Occipital lobe (tissue), 1 donor: ENCODE measurements at regions not wholly inside any gene's neighbourhood (a gene's known extent, or its start where the extent isn't known, plus 50 kb on each side); places are given as distances from the start of the nearest gene placed in this dataset.
"Not testable (repeated sequence)": the region's sequence is repeated elsewhere in the genome, so short reads cannot be mapped to it uniquely, and the experiment has no call there.

Source experiments
- DNase-seq: peaks from one replicate; lab custom pipeline; 2025; lab: John Stamatoyannopoulos, UW

GRCh38 chr2:132272713-132273112 is 111.0 kb upstream of the ANKRD30BL start:
- DNase-seq, result no peak

DNA sequence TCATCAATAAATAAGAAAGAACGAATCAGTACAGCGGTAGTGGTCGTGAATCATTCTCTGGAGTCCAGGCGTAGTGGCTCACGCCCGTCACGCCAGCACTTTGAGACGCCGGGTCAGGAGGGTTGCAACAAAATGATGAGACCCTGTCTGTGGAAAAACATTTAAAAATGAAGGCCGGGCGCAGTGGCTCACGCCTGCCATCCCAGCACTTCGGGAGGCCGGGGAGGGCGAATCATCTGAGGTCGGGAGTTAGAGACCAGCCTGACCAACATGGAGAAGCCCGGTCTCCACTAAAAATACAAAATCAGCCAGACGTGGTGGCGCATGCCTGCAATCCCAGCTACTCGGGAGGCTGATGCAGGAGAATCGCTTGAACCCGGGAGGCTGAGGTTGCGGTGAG is 111.8 kb upstream of the ANKRD30BL start:
- DNase-seq, result not testable (repeated sequence)

- DNase-seq, result no peak
Observed at GRCh38 chr2:132274000-132274399, 112.2 kb upstream of the ANKRD30BL start.

DNA sequence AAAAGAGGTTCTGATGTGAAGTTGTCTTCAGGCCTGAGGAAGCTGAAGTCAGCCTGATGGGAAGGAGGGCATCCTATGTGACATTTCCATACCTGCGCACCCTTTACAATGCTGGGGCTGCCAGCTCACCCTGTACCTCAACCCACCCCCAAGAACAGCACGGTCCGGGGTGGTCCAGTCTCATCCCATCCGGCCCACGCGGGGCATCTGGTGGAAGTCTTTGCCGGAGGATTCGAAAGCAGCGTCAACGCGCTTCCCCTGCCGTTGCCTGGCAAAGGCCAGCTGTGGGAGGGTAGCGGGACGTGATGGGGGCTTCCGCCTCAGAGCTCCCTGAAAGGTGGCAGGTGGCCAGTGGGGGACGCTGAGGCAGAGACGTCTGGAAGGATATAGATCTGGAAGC is 113.6 kb upstream of the ANKRD30BL start:
- DNase-seq, result no peak

- no peak for DNase-seq
Observed at GRCh38 chr2:132276571-132276981, 114.8 kb upstream of the ANKRD30BL start.

- DNase-seq, result no peak
Observed at GRCh38 chr2:132278267-132278666, 116.5 kb upstream of the ANKRD30BL start.

DNA sequence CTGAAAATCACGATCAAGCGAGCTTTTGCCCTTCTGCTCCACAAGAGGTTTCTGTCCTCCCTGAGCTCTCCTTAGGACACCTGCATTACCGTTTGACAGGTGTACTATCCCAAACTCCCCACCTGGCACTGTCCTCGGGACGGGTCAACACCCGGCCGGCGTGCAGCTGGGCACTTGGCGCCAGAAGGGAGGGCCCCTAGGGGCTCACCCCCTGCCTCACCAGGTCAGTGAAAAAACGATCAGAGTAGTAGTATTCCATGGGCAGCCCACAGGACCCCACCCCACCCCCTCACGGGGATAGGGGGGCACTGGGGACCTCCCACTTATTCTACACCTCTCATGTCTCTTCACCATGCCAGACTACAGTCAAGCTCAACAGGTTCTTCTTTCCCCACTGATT is 117.6 kb upstream of the ANKRD30BL start:
- no peak for DNase-seq

DNA sequence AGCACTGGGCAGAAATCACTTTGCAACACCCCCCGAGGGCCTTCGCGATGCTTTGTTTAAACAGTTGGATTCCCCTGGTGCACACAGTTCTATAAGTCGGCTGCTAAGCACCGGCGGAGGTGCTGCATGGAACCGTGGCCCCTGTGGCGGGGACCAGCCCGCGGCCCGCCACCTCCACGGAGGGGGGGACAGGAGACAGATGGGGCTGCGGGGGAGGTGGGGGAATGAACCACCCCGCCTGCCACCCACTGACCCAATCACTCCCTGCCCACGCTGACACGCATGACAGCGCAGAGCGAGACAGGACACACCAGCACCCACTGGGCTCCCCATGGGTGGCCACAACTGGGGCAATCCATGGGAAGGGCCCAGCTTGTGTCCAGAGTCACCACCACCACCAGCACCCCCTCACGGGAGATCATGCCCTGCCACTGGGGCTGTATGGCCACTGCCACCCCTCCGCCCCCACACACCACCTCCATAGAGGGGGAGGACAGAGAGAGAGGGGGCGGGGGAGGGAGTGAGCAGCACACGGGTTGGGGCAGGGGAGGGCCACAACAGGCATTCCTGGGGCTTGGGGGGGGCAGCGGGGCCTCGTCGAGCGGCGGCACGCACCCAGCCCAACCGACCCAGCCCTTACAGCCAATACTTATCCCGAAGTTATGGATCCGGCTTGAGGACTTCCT is 118.3 kb upstream of the ANKRD30BL start:
- DNase-seq, result no peak

- DNase-seq, result no peak
Observed at GRCh38 chr2:132280912-132281311, 119.2 kb upstream of the ANKRD30BL start.

DNA sequence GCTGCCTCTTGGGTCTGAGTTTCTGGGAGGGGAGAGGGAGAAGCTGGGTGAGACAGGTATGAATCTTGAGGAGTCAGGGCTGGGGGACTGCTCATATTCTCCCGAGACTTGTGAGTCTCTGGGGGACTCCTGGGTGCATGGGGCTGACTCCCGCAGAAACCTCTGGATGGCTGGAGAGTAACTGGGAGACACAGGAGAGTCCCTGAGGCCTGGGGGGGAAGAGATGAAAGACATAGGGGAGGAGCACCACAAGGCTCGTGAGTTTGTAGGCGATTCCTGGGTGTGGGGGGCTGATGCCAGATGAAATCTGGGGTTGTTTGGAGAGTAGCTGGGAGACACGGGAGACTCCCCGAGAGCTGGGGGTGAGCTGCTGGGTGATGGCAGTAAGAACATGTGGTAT is 120.4 kb upstream of the ANKRD30BL start:
- DNase-seq, result not testable (repeated sequence)

DNA sequence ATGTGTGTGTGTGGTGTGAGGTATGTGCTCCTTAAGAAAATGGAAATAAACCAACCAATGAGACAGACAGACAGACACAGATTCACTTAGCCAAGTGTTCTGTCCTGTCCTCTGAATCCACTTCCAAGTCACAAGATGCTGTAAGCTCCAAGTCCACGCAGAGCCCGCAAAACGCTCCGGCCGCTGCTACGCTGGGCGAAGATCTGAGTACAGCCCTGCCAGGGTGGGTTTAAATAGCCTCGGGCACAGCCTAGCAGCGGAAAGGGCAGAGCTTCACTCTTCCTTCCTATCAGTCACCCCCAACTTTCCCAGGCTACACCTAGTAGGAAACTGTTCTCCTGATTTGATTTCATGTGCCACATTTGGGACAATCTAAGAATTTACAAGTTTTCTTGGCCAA is 121.2 kb upstream of the ANKRD30BL start:
- DNase-seq, result no peak

- DNase-seq, result not testable (repeated sequence)
Observed at GRCh38 chr2:132286289-132286911, 124.6 kb upstream of the ANKRD30BL start.

DNA sequence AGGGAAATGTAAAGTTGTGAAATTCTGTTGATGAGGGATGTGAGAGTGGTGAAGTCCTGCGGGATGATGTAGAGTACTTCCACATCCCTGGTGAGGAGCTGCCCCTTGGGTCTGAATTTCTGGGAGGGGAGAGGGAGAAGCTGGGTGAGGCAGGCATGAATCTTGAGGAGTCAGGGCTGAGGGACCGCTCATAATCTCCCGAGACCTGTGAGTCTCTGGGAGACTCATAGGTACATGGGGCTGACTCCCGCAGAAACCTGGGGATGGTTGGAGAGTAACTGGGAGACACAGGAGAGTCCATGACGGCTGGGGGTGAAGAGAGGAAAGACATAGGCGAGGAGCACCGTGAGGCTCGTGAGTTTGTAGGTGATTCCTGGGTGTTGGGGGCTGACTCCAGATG is 126.2 kb upstream of the ANKRD30BL start:
- DNase-seq, result not testable (repeated sequence)

DNA sequence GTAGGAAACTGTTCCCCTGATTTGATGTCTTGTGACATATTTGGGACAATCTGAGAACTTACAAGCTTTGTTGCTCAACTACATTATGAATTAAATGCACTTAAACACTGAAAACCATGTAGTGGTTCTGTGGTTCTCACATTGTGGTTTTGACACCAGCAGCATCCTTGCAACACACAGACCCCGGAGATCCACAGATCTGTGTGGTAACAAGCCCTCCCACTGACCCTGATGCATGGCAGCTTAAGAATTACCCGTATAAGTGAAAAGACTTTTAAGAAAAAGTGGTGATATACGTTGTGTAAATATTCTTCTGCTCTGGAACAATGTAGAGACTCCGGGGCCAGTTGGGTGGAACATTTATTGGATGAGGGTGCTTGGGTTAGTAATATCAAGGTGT is 127.4 kb upstream of the ANKRD30BL start:
- not testable (repeated sequence) for DNase-seq

GRCh38 chr2:132289812-132290211 is 126.8 kb upstream of the GPR39 start:
- not testable (repeated sequence) for DNase-seq

GRCh38 chr2:132300592-132301378 is 115.8 kb upstream of the GPR39 start:
- DNase-seq, result not testable (repeated sequence)

DNA sequence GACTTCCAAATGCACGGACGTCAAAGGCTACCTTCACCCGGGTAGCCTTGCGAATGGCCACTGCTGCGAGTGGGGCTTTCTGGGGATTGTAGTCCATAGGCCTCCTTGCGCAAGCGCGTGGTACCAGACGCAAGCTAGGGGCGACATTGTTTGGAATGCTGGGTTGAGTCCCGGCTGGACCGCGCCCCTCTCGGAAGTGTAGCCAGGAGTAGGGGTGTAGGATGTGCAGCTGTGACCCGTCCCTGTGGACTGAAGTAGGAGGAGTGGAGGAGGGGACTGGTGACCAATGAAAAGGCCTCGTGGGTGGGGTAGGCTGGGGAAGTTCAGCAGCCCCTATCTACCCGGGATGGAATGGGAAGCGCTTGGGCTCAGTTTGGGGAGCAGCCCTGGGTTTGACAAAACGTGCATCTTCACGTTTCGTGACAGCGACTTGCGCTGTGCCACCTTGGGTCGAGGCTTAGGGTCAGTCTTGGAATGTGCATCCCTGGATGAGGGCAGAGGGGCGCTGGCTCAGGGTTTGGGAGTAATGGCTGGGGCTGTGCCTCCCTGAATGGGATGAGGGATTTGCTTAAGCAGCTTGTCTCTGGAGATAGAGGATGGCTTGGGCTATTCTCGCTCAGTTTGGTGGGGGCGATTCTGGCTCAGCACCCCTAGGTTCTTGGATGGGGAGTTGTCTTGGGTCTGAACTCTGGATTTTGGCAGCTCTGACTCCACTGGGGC is 111.8 kb upstream of the GPR39 start:
- DNase-seq, result peak; percentile 82

DNA sequence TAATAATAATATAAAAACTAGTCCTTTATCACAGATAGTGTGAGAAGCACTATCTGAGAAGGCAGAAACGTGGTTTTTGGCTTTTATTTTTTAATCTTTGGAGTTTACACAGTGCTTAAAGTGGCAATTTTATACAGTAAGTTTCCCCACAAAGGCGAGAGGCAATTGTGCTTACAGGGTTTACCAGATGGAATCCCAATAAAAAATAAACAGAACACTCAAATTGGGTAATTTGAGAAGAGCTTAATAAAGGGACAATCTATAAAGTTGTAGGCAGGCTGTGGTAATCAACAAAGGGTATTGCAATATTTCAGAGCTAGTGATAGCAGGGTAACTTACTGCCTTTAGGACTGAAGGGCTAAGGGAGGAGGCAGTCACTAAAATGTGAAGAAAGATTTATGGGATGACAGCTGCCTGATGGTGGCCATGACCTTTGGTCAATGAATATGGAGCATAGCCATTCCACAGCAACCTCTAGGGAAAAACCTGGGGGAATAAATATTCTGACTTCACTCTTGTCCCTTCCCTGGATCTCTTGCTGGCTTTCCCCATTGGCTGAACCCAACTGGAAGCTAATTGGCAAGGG is 108.9 kb upstream of the GPR39 start:
- not testable (repeated sequence) for DNase-seq

DNA sequence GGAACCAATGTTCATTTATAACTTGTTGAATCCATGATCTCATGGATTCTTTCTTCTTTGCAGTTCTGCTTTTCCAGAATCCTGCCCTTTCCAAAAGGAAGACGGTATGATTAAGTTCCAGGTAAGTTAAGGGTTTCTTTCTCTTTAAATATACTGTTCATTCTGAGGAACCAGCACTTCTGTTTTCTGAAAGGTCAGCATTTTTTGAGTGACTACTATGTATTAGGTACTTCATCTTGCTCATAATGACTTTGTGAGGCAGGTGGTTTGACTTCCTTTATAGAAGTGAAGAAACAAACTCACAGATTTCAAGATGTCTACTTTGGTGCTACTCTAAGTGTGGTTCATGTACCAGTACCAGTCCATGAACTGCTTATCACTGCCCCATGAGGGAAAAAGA is 107.4 kb upstream of the GPR39 start:
- not testable (repeated sequence) for DNase-seq

- DNase-seq, result not testable (repeated sequence)
Observed at GRCh38 chr2:132315546-132315945, 101.1 kb upstream of the GPR39 start.

- not testable (repeated sequence) for DNase-seq
Observed at GRCh38 chr2:132317026-132317680, 99.5 kb upstream of the GPR39 start.
